MG63 (cell line): ENCODE measurements at regions not wholly inside any gene's neighbourhood (a gene's known extent, or its start where the extent isn't known, plus 50 kb on each side); places are given as distances from the start of the nearest gene placed in this dataset.
"Not testable (repeated sequence)": the region's sequence is repeated elsewhere in the genome, so short reads cannot be mapped to it uniquely, and the experiment has no call there.

Experiments used
- DNase-seq: peaks from one replicate; pipeline ENCODE4 v3.0.0-alpha.2; 2020
- H3K27me3 ChIP-seq: fragments of 250-450 bp; sonication (Bioruptor Pico); 2 replicates; pipeline ENCODE4 v1.5.1; 2020; ENCODE audit warnings: mild to moderate bottlenecking, moderate library complexity
- H3K36me3 ChIP-seq: fragments of 250-450 bp; sonication (Bioruptor Pico); 2 replicates; pipeline ENCODE4 v1.5.1; 2020; ENCODE audit warnings: mild to moderate bottlenecking, moderate library complexity
- H3K4me3 ChIP-seq: fragments of 250-450 bp; sonication (Bioruptor Pico); 2 replicates; pipeline ENCODE4 v1.5.1; 2020; ENCODE audit warnings: mild to moderate bottlenecking, moderate library complexity
- H3K9me3 ChIP-seq: fragments of 250-450 bp; sonication (Bioruptor Pico); 2 replicates; pipeline ENCODE4 v1.5.1; 2020; ENCODE audit warnings: mild to moderate bottlenecking, moderate library complexity

DNA sequence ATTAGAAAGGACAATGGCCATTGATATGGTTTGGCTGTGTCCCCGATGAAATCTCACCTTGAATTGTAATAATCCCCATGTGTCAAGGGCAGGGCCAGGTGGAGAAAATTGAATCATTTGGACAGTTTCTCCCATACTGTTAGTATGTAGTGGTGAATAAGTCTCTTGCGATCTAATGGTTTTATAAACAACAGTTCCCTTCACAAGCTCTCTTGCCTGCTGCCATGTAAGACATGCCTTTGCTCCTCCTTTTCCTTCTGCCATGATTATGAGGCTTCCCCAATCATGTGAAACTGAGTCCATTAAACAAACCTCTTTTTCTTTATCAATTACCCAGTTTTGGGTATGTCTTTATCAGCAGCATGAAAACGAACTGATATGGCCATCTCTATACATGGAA, 302.7 kb downstream of the SFMBT2 start:
- H3K36me3 ChIP-seq = no peaks in the 10 kb centered on the region
- no peaks in the 10 kb centered on the region for H3K9me3 ChIP-seq
- no peaks in the 10 kb centered on the region for H3K27me3 ChIP-seq
- DNase-seq = no peak
- no peak overlapping the region for H3K4me3 ChIP-seq

GRCh38 chr10:7107285-7107684, 303.5 kb downstream of the SFMBT2 start:
- DNase-seq = no peak
- H3K36me3 ChIP-seq = no peaks in the 10 kb centered on the region
- H3K9me3 ChIP-seq = no peaks in the 10 kb centered on the region
- H3K27me3 ChIP-seq = no peaks in the 10 kb centered on the region
- no peak overlapping the region for H3K4me3 ChIP-seq

DNA sequence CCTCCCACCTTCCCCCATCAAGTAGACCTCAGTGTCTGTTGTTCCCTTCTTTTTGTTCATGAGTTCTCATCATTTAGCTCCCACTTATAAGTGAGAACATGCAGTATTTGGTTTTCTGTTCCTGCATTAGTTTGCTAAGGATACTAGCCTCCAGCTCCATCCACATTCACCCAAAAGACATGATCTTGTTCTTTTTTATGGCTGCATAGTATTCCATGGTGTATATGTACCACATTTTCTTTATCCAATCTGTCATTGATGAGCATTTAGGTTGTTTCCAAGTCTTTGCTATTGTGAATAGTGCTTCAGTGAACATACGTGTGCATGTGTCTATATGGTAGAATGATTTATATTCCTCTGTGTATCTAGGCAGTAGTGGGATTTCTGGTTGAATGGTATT, 306.5 kb downstream of the SFMBT2 start:
- H3K36me3 ChIP-seq, DNase-seq, H3K27me3 ChIP-seq, H3K9me3 ChIP-seq, H3K4me3 ChIP-seq: not testable (repeated sequence)

- Histone ChIP-seq H3K36me3 (no peaks in the 10 kb centered on the region), H3K9me3 (no peaks in the 10 kb centered on the region), H3K27me3 (no peaks in the 10 kb centered on the region; the same call in 1 of the 2 replicates), H3K4me3 (no peak overlapping the region)
- no peak for DNase-seq
Measured at GRCh38 chr10:7102557-7103349, 308.1 kb downstream of the SFMBT2 start.

- no peaks in the 10 kb centered on the region for H3K36me3 ChIP-seq
- no peaks in the 10 kb centered on the region; the same call in 1 of the 2 replicates for H3K27me3 ChIP-seq
- DNase-seq = no peak
- H3K9me3 ChIP-seq = no peaks in the 10 kb centered on the region
- no peak overlapping the region for H3K4me3 ChIP-seq
Measured at GRCh38 chr10:7102084-7102483, 308.8 kb downstream of the SFMBT2 start.

DNA sequence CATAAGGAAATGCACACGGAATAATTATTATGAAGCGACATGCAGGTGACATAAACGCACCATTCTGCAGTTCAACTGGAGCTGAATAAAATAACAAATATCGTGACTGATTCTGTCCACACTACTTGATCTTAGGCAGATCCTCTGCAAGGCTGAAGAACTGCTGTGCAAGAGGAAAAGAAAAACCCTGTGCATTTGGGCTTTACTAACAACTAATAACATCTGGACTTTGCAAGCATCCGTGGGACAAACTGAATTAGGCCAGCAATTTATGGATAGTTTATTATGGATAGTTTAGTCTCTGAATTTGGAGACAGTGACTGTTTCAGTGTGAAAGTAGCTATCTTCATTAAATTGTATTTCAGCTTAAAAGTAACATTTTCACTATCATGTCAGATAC, 309.4 kb downstream of the SFMBT2 start:
- Histone ChIP-seq H3K36me3 (no peaks in the 10 kb centered on the region), H3K27me3 (no peaks in the 10 kb centered on the region; the same call in 1 of the 2 replicates), H3K4me3 (no peak overlapping the region), H3K9me3 (no peaks in the 10 kb centered on the region)
- DNase-seq = no peak

DNA sequence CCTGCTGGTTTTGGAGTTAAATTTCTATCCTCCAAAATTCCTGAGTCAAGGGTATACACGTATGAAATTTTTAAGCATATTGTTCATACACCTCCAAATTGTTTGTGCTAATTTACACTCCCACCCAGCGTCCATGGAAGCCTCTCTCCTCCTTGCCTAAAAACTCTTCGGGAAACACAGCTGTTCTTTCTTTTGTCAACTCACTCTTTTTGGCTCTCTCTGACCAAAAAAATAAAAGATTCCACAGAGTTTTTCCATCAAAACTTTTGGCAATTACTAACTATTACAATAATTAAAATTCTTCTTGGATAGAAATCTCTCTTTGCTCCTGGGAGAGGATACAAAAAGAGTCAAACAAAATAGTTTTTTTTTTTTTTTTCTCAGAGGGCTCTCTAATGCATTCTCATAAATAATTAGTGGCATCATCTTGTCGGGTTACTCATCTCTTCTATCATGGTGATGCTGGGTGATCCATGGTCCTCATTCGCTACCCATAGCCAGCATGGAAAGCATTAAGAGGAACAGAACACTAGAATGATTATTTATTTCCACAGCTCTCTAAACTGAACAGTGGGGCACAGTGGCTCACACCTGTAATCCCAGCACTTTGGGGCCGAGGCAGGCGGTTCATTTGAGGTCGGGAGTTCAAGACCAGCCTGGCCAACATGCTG, 310.7 kb downstream of the SFMBT2 start:
- no peaks in the 10 kb centered on the region; the same call in 1 of the 2 replicates for H3K27me3 ChIP-seq
- H3K36me3 ChIP-seq = no peaks in the 10 kb centered on the region
- no peaks in the 10 kb centered on the region for H3K9me3 ChIP-seq
- H3K4me3 ChIP-seq = no peak overlapping the region
- DNase-seq = no peak

GRCh38 chr10:7098160-7098762, 312.6 kb downstream of the SFMBT2 start:
- Histone ChIP-seq H3K36me3 (no peaks in the 10 kb centered on the region), H3K27me3 (no peaks in the 10 kb centered on the region; the same call in 1 of the 2 replicates), H3K4me3 (no peak overlapping the region), H3K9me3 (no peaks in the 10 kb centered on the region)
- DNase-seq = no peak

- H3K36me3 ChIP-seq = no peaks in the 10 kb centered on the region
- DNase-seq = no peak
- H3K4me3 ChIP-seq = no peak overlapping the region
- no peaks in the 10 kb centered on the region for H3K27me3 ChIP-seq
- H3K9me3 ChIP-seq = no peaks in the 10 kb centered on the region
Measured at GRCh38 chr10:7094781-7095180, 316.1 kb downstream of the SFMBT2 start.

DNA sequence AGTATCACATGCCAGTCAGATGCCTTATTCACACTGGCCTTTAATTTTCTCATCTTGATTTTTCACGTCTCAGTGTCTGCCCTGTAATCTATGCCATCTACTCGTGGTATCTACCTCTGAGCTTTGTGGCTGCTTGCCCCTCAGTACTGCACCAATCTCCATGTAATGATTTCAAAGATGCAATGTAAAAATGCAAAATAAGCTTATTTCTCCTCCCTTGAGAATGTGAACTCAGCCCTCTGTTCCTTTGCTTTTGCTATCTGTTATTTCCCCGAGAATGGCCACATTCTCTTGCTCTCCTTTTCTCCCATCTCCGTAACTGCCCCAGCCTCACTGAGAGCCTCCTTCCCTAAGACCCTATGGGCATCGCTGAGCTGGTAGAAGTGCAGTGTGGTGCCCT, 317.5 kb downstream of the SFMBT2 start:
- H3K36me3 ChIP-seq = no peaks in the 10 kb centered on the region
- no peak for DNase-seq
- H3K9me3 ChIP-seq = no peaks in the 10 kb centered on the region
- H3K27me3 ChIP-seq = no peaks in the 10 kb centered on the region
- no peak overlapping the region for H3K4me3 ChIP-seq

DNA sequence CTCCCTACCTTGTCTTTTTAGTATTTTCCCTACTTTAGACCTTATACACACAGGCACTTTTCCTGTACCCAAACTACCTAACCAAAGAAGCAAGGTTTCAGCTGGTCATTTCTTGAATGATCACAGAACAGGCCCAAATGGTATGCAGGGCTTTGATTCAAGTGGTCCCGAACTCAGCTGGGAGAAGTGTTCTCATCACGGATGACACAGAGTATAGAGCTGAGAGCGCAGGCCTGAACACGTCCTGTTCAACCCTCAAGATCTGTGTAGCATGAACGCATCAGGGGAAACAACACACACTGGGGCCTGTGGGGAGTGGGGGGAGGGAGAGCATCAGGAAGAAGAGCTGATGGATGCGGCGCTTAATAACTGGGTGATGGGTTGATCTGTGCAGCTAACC, 318.2 kb downstream of the SFMBT2 start:
- Histone ChIP-seq H3K36me3 (no peaks in the 10 kb centered on the region), H3K4me3 (no peak overlapping the region), H3K9me3 (no peaks in the 10 kb centered on the region), H3K27me3 (no peaks in the 10 kb centered on the region)
- DNase-seq = no peak

DNA sequence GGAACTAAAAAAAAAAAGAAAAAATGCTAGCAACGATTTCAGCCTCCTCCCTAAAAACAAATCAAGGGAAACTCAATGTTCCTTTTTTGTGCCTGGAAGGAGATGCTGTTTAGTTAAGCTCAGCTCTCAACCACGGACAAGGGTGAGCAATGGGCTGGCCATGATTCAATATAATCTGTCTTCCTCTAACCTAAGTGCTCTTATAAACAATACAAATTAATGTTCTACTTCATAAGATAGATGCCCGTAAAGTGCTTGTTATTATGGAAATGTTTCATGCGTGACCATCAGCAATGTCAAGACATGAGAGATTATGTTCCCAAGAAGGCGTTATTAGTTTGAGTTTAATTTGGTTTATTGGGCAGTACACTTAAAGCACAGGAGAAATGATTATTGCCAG, 320.3 kb downstream of the SFMBT2 start:
- no peak for DNase-seq
- no peaks in the 10 kb centered on the region for H3K27me3 ChIP-seq
- no peaks in the 10 kb centered on the region for H3K36me3 ChIP-seq
- no peaks in the 10 kb centered on the region for H3K9me3 ChIP-seq
- no peak overlapping the region for H3K4me3 ChIP-seq

GRCh38 chr10:7085913-7086589, 324.8 kb downstream of the SFMBT2 start:
- H3K27me3 ChIP-seq = no peaks in the 10 kb centered on the region
- no peaks in the 10 kb centered on the region for H3K36me3 ChIP-seq
- DNase-seq = peak; percentile 15
- H3K4me3 ChIP-seq = no peak overlapping the region
- no peaks in the 10 kb centered on the region for H3K9me3 ChIP-seq

- Histone ChIP-seq H3K9me3 (no peaks in the 10 kb centered on the region), H3K4me3 (no peak overlapping the region), H3K27me3 (no peaks in the 10 kb centered on the region), H3K36me3 (no peaks in the 10 kb centered on the region)
- DNase-seq = no peak
Measured at GRCh38 chr10:7085147-7085912, 325.5 kb downstream of the SFMBT2 start.

GRCh38 chr10:7084280-7085005, 326.4 kb downstream of the SFMBT2 start:
- DNase-seq = no peak
- Histone ChIP-seq H3K36me3 (no peaks in the 10 kb centered on the region), H3K27me3 (no peaks in the 10 kb centered on the region), H3K4me3 (no peak overlapping the region), H3K9me3 (no peaks in the 10 kb centered on the region)

GRCh38 chr10:7082967-7083366, 327.9 kb downstream of the SFMBT2 start:
- DNase-seq = no peak
- Histone ChIP-seq H3K4me3 (no peak overlapping the region), H3K36me3 (no peaks in the 10 kb centered on the region), H3K27me3 (no peaks in the 10 kb centered on the region), H3K9me3 (no peaks in the 10 kb centered on the region)
